ENCODE measurements at regions not wholly inside any gene's neighbourhood (a gene's known extent, or its start where the extent isn't known, plus 50 kb on each side); places are given as distances from the start of the nearest gene placed in this dataset.
"Not testable (repeated sequence)": the region's sequence is repeated elsewhere in the genome, so short reads cannot be mapped to it uniquely, and the experiment has no call there.

DNA sequence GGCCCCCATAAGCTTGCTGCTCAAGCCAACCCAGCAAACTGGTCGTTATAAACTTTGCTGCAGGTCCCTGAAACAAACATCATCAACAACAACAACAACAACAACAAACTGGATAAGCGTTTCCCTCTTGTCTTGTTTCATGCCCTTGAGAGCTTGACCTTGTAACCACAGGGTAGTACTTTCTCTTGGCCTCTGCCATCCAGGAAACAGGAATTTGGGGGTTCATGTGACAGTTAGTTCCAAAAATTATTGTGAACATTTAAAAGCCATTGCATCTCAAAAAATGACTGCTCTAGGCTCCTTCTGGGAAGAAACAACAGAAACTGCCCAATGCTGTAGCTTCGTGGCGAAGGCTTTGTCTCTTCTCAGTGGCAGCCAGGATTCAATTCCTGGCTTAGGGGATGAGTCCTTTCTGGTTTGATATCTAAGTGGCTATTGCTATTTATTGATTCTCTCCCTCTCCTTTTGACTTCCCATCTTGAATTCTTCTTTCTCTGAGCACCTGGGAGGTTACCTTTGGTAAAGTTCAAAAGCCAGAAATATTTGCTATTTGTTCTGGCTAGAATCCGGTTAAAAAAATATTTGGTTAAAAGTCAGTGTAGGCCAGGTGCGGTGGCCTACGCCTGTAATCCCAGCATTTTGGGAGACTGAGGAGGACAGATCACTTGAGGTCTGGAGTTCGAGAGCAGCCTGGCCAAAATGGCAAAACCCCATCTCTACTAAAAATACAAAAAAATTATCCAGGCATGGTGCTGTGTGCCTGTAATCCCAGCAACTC, 52.0 kb upstream of the CPM start:
- no peak for DNase-seq (ENCODE audit: low read depth, low spot score)

GRCh38 chr12:68997526-68997925, 64.6 kb upstream of the CPM start:
- not testable (repeated sequence) for DNase-seq (ENCODE audit: low read depth, low spot score)

- DNase-seq (ENCODE audit: low read depth, low spot score), result no peak
These were observed 65.1 kb upstream of the CPM start for GRCh38 chr12:68998041-68998440.

GRCh38 chr12:69000074-69000473, 67.1 kb upstream of the CPM start:
- no peak for DNase-seq (ENCODE audit: low read depth, low spot score)

- no peak for DNase-seq (ENCODE audit: low read depth, low spot score)
These were observed 67.7 kb upstream of the CPM start for GRCh38 chr12:69000540-69001243.

- DNase-seq (ENCODE audit: low read depth, low spot score), result no peak
These were observed 68.3 kb upstream of the CPM start for GRCh38 chr12:69001251-69001650.

- DNase-seq (ENCODE audit: low read depth, low spot score), result no peak
These were observed 70.0 kb upstream of the CPM start for GRCh38 chr12:69002969-69003368.

GRCh38 chr12:69003991-69004390, 71.0 kb upstream of the CPM start:
- DNase-seq (ENCODE audit: low read depth, low spot score), result no peak

- DNase-seq (ENCODE audit: low read depth, low spot score), result no peak
These were observed 74.3 kb upstream of the CPM start for GRCh38 chr12:69007101-69007854.

DNA sequence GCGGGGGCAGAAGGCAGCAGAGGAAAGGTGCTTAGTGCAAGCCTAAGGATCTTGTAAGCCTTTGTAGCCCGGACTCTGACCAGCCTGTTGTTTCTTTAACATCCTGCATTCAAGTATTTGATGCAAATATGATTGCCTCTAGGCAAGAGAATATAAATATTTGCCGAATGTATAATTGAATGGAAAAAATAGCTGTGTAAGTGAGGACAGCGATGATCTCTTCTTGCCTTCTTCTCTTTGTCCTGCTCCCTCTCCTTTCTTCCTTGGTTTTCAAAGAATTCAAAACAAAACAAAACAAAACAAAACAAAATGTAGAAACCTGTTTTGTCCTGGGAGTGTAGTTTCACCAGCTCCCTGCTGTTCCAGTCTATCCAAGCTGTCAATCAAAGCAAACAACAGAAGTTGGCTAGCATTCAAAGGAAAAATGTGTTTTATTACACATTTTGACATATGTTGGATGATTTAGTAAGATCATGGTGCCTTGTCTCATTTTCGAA, 74.9 kb upstream of the CPM start:
- no peak for DNase-seq (ENCODE audit: low read depth, low spot score)

GRCh38 chr12:69008520-69008919, 75.5 kb upstream of the CPM start:
- DNase-seq (ENCODE audit: low read depth, low spot score), result no peak

GRCh38 chr12:69014047-69014446, 81.1 kb upstream of the CPM start:
- no peak for DNase-seq (ENCODE audit: low read depth, low spot score)

GRCh38 chr12:69015017-69015416, 82.0 kb upstream of the CPM start:
- DNase-seq (ENCODE audit: low read depth, low spot score), result no peak

- no peak for DNase-seq (ENCODE audit: low read depth, low spot score)
These were observed 82.9 kb upstream of the CPM start for GRCh38 chr12:69015831-69016230.

GRCh38 chr12:69019082-69019481, 86.1 kb upstream of the CPM start:
- no peak for DNase-seq (ENCODE audit: low read depth, low spot score)

DNA sequence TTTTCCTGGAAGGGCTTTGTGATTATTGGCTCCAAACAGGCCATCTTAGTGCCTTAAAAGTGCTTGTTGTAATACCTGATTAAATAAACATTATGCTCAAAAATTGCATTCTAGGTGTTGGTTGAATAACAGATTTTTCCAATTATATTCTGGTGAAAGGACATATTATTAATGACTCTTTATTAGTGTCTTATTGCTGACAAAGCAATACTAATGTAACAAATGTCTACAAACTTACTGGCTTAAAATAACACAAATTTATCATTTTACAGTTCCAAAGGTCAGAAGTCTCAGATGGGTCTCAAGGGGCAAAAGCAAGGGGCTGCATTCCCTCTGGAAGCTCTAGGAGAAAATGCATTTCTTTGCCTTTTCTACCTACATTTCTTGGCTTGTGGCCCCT, 86.9 kb upstream of the CPM start:
- DNase-seq (ENCODE audit: low read depth, low spot score), result no peak

DNA sequence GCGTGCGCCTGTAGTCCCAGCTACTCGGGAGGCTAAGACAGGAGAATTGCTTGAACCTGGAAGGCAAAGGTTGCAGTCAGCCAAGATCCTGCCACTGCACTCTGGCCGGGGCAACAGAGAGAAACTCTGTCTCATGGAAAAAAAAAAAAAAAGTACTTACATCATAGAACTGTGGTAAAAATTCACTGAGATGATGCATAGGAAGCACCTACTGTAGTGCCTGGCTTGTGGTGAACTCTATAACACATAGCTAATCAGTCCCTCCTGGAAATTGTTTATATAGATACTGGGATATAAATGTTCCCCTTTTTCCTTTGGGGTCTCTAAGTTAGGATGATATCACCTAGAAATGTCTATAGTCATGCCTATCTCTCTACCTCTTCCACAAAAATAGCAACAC, 89.7 kb upstream of the CPM start:
- no peak for DNase-seq (ENCODE audit: low read depth, low spot score)

DNA sequence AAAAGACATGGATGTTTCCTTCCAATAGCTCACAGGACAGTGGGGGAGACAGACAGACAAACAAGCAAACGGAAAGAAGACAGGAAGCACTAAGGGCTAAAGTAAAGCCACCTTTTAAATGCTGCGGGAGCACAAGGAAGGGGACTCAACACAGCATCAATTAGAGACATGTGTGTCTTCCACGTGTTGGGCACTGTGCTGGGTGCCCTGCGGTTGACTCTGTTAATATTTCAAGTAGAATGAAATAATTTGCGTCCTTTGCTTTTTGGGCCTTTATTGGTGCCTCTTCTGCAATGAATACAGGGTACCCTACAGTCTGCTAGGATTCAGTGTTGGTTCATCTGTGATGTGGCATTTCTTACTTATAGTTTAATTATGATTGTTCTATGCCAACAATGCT, 90.9 kb upstream of the CPM start:
- DNase-seq (ENCODE audit: low read depth, low spot score), result no peak

DNA sequence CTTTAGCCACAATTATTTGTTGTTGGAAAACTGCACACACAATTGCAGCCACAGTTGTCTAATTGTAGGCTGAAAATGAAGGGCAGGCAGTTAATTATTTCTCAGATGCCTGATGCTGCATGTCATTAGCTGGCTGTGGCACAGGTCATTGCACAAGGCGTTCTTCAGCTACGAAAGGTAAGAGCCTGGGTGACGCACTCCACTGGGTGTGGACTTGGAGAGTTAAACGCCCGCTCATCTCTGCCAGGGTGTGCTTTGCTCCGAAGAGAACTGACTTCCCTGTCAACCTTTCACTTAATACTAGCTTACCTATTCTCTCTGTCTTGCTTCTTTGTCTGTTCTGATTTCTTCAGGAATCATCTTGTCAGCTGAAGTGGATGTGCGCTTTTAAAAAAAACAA, 91.4 kb upstream of the CPM start:
- DNase-seq (ENCODE audit: low read depth, low spot score), result no peak

DNA sequence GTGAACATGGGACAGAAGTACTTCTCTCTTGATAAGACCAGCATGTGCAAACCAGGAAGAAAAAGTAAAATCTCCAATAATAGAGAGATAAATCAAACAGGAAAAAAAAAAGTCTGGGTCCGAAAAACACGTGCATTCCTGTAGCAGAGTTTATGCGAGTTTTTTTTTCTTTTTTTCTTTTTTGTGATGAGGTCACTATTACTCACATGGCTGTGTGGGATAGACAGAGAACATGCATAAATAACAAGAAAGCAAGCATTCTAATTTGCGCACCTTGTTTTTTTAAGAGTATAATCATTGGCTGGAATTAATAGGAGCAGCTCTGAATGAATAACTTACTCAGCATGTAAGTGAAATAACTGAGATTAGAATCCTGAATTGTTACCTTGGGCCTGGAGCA, 91.9 kb upstream of the CPM start:
- DNase-seq (ENCODE audit: low read depth, low spot score), result no peak

DNA sequence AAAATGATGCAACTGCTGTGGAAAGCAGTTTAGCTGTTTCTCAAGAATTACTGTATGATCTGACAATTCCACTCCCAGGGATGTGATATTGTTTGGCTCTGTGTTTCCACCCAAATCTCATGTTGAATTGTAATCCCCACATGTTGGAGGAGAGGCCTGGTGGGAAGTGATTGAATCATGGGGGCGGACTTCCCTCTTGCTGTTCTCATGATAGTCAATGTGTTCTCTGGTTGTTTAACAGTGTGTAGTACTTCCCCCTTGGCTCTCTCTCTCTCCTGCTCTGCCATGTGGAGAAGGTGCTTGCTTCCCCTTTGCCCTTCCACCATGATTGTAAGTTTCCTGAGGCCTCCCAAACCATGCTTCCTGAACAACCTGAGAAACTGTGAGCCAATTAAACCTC, 93.4 kb upstream of the CPM start:
- DNase-seq (ENCODE audit: low read depth, low spot score), result no peak

DNA sequence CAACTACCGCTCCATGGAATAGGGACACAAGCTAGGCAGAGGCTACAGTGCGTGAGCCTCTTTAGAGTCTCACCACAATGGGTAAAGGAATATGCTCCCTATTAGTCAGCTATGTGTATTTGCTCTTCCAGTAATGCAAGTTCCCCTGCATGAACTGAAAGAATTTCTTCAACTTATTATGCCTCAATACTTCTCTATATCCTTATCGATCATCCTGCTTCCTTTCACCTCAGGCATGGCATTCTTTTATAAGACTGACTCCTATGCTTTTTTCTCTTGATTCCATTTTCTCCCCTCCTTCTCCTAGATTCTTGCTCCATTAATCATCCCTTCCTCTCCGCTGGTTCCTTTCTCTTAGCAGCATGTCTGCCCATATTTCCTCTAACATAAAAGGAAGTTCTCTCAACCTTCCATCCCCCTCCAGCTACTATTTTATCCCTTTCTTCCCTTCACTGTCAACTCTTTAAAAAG, 94.5 kb upstream of the CPM start:
- no peak for DNase-seq (ENCODE audit: low read depth, low spot score)
